Breast epithelium (tissue), 4 donors: ENCODE measurements at regions not wholly inside any gene's neighbourhood (a gene's known extent, or its start where the extent isn't known, plus 50 kb on each side); places are given as distances from the start of the nearest gene placed in this dataset.

Source experiments
- DNase-seq, 2 donors: peaks; one replicate each; pipeline ENCODE4 v3.0.0-alpha.2; 2019; ENCODE audit warnings: low spot score in 2 of 2
- H3K27ac ChIP-seq, 2 donors: fragments of 200-600 bp; sonication (generic) in 1 of 2; one replicate each; pipeline ENCODE4 v1.5.1; 2016 to 2019; ENCODE audit warnings: mild to moderate bottlenecking in 1 of 2
- H3K27me3 ChIP-seq, 2 donors: fragments of 200-600 bp; sonication (generic) in 1 of 2; one replicate each; pipeline versions ENCODE4 v1.5.1 to v1.6.0; 2017 to 2019; ENCODE audit warnings: control low read depth in 1 of 2, mild to moderate bottlenecking in 1 of 2
- H3K36me3 ChIP-seq: fragments of 200-600 bp; one replicate; pipeline ENCODE4 v1.5.1; 2019
- H3K4me1 ChIP-seq, 2 donors: fragments of 200-600 bp; sonication (generic); one replicate each; pipeline ENCODE4 v1.5.1; 2016 to 2019; ENCODE audit warnings: control low read depth in 1 of 2
- H3K4me3 ChIP-seq, 3 donors: fragments of 200-600 bp; sonication (generic); 1 replicate in 2 of 3; 2 replicates in 1 of 3; pipeline ENCODE4 v1.5.1; 2016 to 2019; ENCODE audit warnings: mild to moderate bottlenecking in 3 of 3, moderate library complexity in 2 of 3
- H3K9me3 ChIP-seq, 2 donors: fragments of 200-600 bp; sonication (generic) in 1 of 2; one replicate each; pipeline ENCODE4 v1.5.1; 2016 to 2019; ENCODE audit warnings: control low read depth in 1 of 2
- CTCF ChIP-seq, 3 donors: fragments of 450-650 bp; IDR thresholded peaks; one replicate each; pipeline ENCODE4 v1.5.1; 2016 to 2017; ENCODE audit warnings: antibody characterized with exemption in 3 of 3, mild to moderate bottlenecking in 3 of 3, moderate library complexity in 3 of 3
- POLR2A ChIP-seq: fragments of 450-650 bp; IDR thresholded peaks from one replicate; pipeline ENCODE4 v1.6.1; 2016; ENCODE audit warnings: antibody characterized with exemption, mild to moderate bottlenecking, moderate library complexity
- POLR2AphosphoS5 ChIP-seq, 3 donors: sonication (generic); formaldehyde crosslinking; IDR thresholded peaks; one replicate each; pipeline ENCODE4 v1.6.1; 2017; ENCODE audit warnings: antibody characterized with exemption in 3 of 3
- intact Hi-C: fragments of 100-400 bp; cut with DNase I; formaldehyde crosslinking; loops from one replicate; pipeline ENCODE4 v1.15.1; 2023; ENCODE audit warnings: low total_unique reads

DNA sequence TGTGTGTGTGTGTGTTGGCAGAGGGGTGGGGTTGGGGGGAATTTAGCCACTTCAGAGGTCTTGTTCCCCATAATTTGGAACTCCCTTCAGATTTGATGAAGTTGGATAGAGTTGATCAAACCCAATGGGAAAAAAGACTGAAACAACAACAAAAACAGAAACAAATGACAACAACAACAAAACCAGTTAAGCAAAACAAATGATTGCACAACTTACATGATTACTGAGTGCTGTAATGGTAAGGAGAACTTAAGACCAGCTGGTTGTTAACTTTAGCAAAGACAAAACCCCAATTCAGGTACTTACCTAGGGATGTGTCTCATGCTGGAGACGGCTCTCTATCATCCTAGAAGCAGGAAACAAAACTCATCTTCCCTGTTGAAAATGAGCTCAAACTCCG, 107.8 kb upstream of the DDHD1 start:
- H3K4me1 ChIP-seq: no peaks in the 10 kb centered on the region
- peaks cover 0 to 12% of the 10 kb centered on the region in 2 donors for H3K9me3 ChIP-seq
- H3K36me3 ChIP-seq: no peaks in the 10 kb centered on the region
- no peak for TF ChIP-seq POLR2AphosphoS5 (IDR thresholded peaks at IDR 0.05)
- TF ChIP-seq POLR2A: no peak
- no peak for TF ChIP-seq CTCF (IDR thresholded peaks at IDR 0.05)
- H3K4me3 ChIP-seq: no peak overlapping the region
- intact Hi-C loops: no loop called here
- no peaks in the 10 kb centered on the region for H3K27me3 ChIP-seq
- H3K27ac ChIP-seq: no peak overlapping the region
- DNase-seq: no peak

GRCh38 chr14:53260286-53260685, 107.2 kb upstream of the DDHD1 start:
- H3K9me3 ChIP-seq: peaks cover 0 to 18% of the 10 kb centered on the region in 2 donors
- H3K4me1 ChIP-seq: no peaks in the 10 kb centered on the region
- no peaks in the 10 kb centered on the region for H3K27me3 ChIP-seq
- no peak for TF ChIP-seq POLR2AphosphoS5 (IDR thresholded peaks at IDR 0.05)
- no peak for TF ChIP-seq CTCF (IDR thresholded peaks at IDR 0.05)
- no peak for TF ChIP-seq POLR2A
- intact Hi-C loops: no loop called here
- no peaks in the 10 kb centered on the region for H3K36me3 ChIP-seq
- no peak for DNase-seq
- H3K4me3 ChIP-seq: no peak overlapping the region
- H3K27ac ChIP-seq: no peak overlapping the region

GRCh38 chr14:53252141-53252540, 99.0 kb upstream of the DDHD1 start:
- Histone ChIP-seq H3K27ac (no peak overlapping the region), H3K36me3 (no peaks in the 10 kb centered on the region), H3K9me3 (peaks cover 0 to 17% of the 10 kb centered on the region in 2 donors), H3K4me3 (no peak overlapping the region), H3K4me1 (no peaks in the 10 kb centered on the region), H3K27me3 (no peaks in the 10 kb centered on the region)
- intact Hi-C loops: no loop called here
- no peak for DNase-seq
- TF ChIP-seq POLR2A (no peak), POLR2AphosphoS5 (IDR thresholded peaks at IDR 0.05) (no peak), CTCF (IDR thresholded peaks at IDR 0.05) (no peak)

GRCh38 chr14:53249059-53249458, 95.9 kb upstream of the DDHD1 start:
- H3K4me1 ChIP-seq: no peaks in the 10 kb centered on the region
- DNase-seq: no peak

More at GRCh38 chr14:53249059-53249458, 95.9 kb upstream of the DDHD1 start:
- Histone ChIP-seq H3K36me3 (no peaks in the 10 kb centered on the region), H3K9me3 (no peaks in the 10 kb centered on the region), H3K4me3 (no peak overlapping the region), H3K27ac (no peak overlapping the region), H3K27me3 (no peaks in the 10 kb centered on the region)
- no peak for TF ChIP-seq POLR2AphosphoS5 (IDR thresholded peaks at IDR 0.05)
- TF ChIP-seq POLR2A: no peak
- no peak for TF ChIP-seq CTCF (IDR thresholded peaks at IDR 0.05)
- intact Hi-C loops: no loop called here
